ENCODE measurements at regions not wholly inside any gene's neighbourhood (a gene's known extent, or its start where the extent isn't known, plus 50 kb on each side); places are given as distances from the start of the nearest gene placed in this dataset.

- no peak for ATAC-seq
- TF ChIP-seq CSDC2 (CRISPR knock-in tag; IDR thresholded peaks at IDR 0.05): no peak
- TF ChIP-seq ZFP3 (CRISPR knock-in tag; IDR thresholded peaks at IDR 0.05): no peak
- no peak for TF ChIP-seq OSR1 (CRISPR knock-in tag; IDR thresholded peaks at IDR 0.05)
- no peak for TF ChIP-seq TCF4 (CRISPR knock-in tag; IDR thresholded peaks at IDR 0.05; ENCODE audit: borderline replicate concordance)
- no peak for TF ChIP-seq CREB5 (CRISPR knock-in tag; IDR thresholded peaks at IDR 0.05; ENCODE audit: low read depth)
- no peak for TF ChIP-seq PATZ1 (CRISPR knock-in tag; IDR thresholded peaks at IDR 0.05; ENCODE audit: borderline replicate concordance)
- TF ChIP-seq ZNF70 (CRISPR knock-in tag; IDR thresholded peaks at IDR 0.05): no peak
- TF ChIP-seq SNAI2 (CRISPR knock-in tag; IDR thresholded peaks at IDR 0.05): no peak
- no peak for TF ChIP-seq TOX (CRISPR knock-in tag; IDR thresholded peaks at IDR 0.05; ENCODE audit: borderline replicate concordance)
- TF ChIP-seq ZC3H10 (CRISPR knock-in tag; IDR thresholded peaks at IDR 0.05): no peak
Observed at GRCh38 chr6:128742900-128743299, 140.0 kb upstream of the LAMA2 start.

GRCh38 chr6:128740951-128741350 lies 142.0 kb upstream of the LAMA2 start:
- no peak for ATAC-seq

GRCh38 chr6:128739112-128739511 lies 143.8 kb upstream of the LAMA2 start:
- TF ChIP-seq ARNTL (CRISPR knock-in tag; IDR thresholded peaks at IDR 0.05; ENCODE audit: borderline replicate concordance, low read depth) (no peak), RARB (CRISPR knock-in tag; IDR thresholded peaks at IDR 0.05) (no peak), ZNF565 (CRISPR knock-in tag; conservative IDR thresholded peaks at IDR 0.05; ENCODE audit: low read depth) (no peak), ZNF8 (CRISPR knock-in tag; IDR thresholded peaks at IDR 0.05) (no peak)
- no peak for ATAC-seq

More at GRCh38 chr6:128740951-128741350, 142.0 kb upstream of the LAMA2 start:
- TF ChIP-seq ZNF565 (CRISPR knock-in tag; conservative IDR thresholded peaks at IDR 0.05; ENCODE audit: low read depth): no peak
- no peak for TF ChIP-seq PPARA (CRISPR knock-in tag; IDR thresholded peaks at IDR 0.05; ENCODE audit: borderline replicate concordance)
- TF ChIP-seq TOX (CRISPR knock-in tag; IDR thresholded peaks at IDR 0.05; ENCODE audit: borderline replicate concordance): no peak
- no peak for TF ChIP-seq CSDC2 (CRISPR knock-in tag; IDR thresholded peaks at IDR 0.05)
- no peak for TF ChIP-seq SNAI2 (CRISPR knock-in tag; IDR thresholded peaks at IDR 0.05)
- TF ChIP-seq ZFP30 (CRISPR knock-in tag; IDR thresholded peaks at IDR 0.05): no peak
- no peak for TF ChIP-seq PATZ1 (CRISPR knock-in tag; IDR thresholded peaks at IDR 0.05; ENCODE audit: borderline replicate concordance)
- TF ChIP-seq ZNF8 (CRISPR knock-in tag; IDR thresholded peaks at IDR 0.05): no peak
- TF ChIP-seq ESRRG (CRISPR knock-in tag; IDR thresholded peaks at IDR 0.05): no peak
- no peak for TF ChIP-seq ZC3H10 (CRISPR knock-in tag; IDR thresholded peaks at IDR 0.05)
- no peak for TF ChIP-seq CREB5 (CRISPR knock-in tag; IDR thresholded peaks at IDR 0.05; ENCODE audit: low read depth)
- no peak for TF ChIP-seq OSR1 (CRISPR knock-in tag; IDR thresholded peaks at IDR 0.05)
- no peak for TF ChIP-seq POU6F1 (CRISPR knock-in tag; IDR thresholded peaks at IDR 0.05; ENCODE audit: borderline replicate concordance, low read depth)
- no peak for TF ChIP-seq ISL1 (CRISPR knock-in tag; IDR thresholded peaks at IDR 0.05)

GRCh38 chr6:128738112-128738511 lies 144.8 kb upstream of the LAMA2 start:
- no peak for ATAC-seq
- no peak for TF ChIP-seq BACH2 (CRISPR knock-in tag; IDR thresholded peaks at IDR 0.05; ENCODE audit: borderline replicate concordance)

Data from SK-N-SH treated with all-trans-retinoic acid at 6 μM for 48 hours (cell line).